ENCODE measurements at regions not wholly inside any gene's neighbourhood (a gene's known extent, or its start where the extent isn't known, plus 50 kb on each side); places are given as distances from the start of the nearest gene placed in this dataset.

DNA sequence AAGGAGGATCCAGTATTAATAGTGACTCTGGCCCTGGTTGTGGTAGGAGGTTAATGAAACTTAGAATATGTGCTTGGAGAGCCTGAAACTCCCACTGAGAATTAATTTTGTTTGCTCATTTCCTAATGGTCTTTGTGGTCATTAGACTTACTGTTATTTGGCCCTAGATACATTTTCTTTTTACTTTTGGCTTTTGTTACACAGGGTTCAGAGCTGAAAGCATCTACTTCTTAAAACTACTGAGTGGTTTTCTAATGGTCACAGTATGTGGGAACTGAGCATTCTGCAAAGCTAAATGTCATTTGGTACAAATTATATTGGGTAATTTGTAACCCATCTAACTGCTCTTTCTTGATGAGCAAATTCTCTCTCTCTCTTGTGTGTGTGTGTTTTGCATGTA is 433.4 kb upstream of the IL12A start:
- H3K79me2 ChIP-seq (ENCODE audit: low read depth): no peaks in the 10 kb centered on the region
- H3K9me3 Mint-ChIP-seq: no peaks in the 10 kb centered on the region
- no peak overlapping the region for H2AFZ ChIP-seq (replicated peaks)
- no peaks in the 10 kb centered on the region for H3K36me3 ChIP-seq
- H3K9me3 ChIP-seq (ENCODE audit: low read depth): no peaks in the 10 kb centered on the region
- peaks cover 5% of the 10 kb centered on the region for H3K4me1 ChIP-seq
- no peak overlapping the region for H3K4me2 ChIP-seq
- peaks cover 2% of the 10 kb centered on the region for H3F3A ChIP-seq (ENCODE audit: low read depth)
- H4K20me1 ChIP-seq (ENCODE audit: low read depth): no peaks in the 10 kb centered on the region
- H3K27me3 Mint-ChIP-seq (ENCODE audit: insufficient read depth, low read depth): peaks cover 2% of the 10 kb centered on the region
- H3K36me3 Mint-ChIP-seq: no peaks in the 10 kb centered on the region
- no peak overlapping the region for H3K4me3 ChIP-seq
- TF ChIP-seq EZH2 (IDR thresholded peaks at IDR 0.05) (no peak), EZH2phosphoT487 (IDR thresholded peaks at IDR 0.05) (no peak)
- H3K27me3 ChIP-seq: peaks cover 28% of the 10 kb centered on the region
- no peak overlapping the region for H3K9ac ChIP-seq
- H3K4me1 Mint-ChIP-seq: peaks cover 13% of the 10 kb centered on the region
- no peak for DNase-seq (ENCODE audit: low spot score)
- H3K4me3 Mint-ChIP-seq: no peak overlapping the region
- H3K27ac Mint-ChIP-seq: no peak overlapping the region
- no peak overlapping the region for H3K27ac ChIP-seq

DNA sequence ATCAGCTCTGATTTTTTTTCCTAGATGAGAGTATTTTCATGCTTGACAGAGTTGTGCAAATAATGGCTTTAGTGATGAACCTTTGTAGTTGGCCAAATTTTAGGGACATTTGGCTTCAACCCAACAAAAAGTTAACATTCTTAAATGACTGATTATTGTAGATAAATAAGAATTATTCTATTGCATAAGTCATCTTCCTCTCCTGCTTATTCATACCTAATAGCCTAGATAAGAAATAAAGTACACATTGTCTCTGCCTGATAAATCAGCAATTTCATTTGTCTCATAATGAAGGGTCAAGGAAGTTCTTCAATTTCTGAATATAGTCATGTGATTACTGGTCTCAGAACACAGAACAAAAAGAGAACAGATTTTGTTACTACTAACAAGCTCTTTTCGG is 428.9 kb upstream of the IL12A start:
- no peaks in the 10 kb centered on the region for H4K20me1 ChIP-seq (ENCODE audit: low read depth)
- Mint-ChIP-seq H3K27ac (no peak overlapping the region), H3K27me3 (ENCODE audit: insufficient read depth, low read depth) (peaks cover 6% of the 10 kb centered on the region), H3K4me1 (peaks cover 30% of the 10 kb centered on the region), H3K4me3 (no peak overlapping the region), H3K36me3 (no peaks in the 10 kb centered on the region), H3K9me3 (no peaks in the 10 kb centered on the region)
- no peak overlapping the region for H3K27ac ChIP-seq
- peaks cover 8% of the 10 kb centered on the region for H3F3A ChIP-seq (ENCODE audit: low read depth)
- H3K4me2 ChIP-seq: peak overlapping the region; percentile 65
- no peaks in the 10 kb centered on the region for H3K9me3 ChIP-seq (ENCODE audit: low read depth)
- H3K9ac ChIP-seq: no peak overlapping the region
- peaks cover 36% of the 10 kb centered on the region for H3K27me3 ChIP-seq
- H3K4me1 ChIP-seq: peaks cover 21% of the 10 kb centered on the region
- H3K36me3 ChIP-seq: no peaks in the 10 kb centered on the region
- no peaks in the 10 kb centered on the region for H3K79me2 ChIP-seq (ENCODE audit: low read depth)
- DNase-seq (ENCODE audit: low spot score): no peak
- no peak overlapping the region for H2AFZ ChIP-seq (replicated peaks)
- TF ChIP-seq, protein P1, sequence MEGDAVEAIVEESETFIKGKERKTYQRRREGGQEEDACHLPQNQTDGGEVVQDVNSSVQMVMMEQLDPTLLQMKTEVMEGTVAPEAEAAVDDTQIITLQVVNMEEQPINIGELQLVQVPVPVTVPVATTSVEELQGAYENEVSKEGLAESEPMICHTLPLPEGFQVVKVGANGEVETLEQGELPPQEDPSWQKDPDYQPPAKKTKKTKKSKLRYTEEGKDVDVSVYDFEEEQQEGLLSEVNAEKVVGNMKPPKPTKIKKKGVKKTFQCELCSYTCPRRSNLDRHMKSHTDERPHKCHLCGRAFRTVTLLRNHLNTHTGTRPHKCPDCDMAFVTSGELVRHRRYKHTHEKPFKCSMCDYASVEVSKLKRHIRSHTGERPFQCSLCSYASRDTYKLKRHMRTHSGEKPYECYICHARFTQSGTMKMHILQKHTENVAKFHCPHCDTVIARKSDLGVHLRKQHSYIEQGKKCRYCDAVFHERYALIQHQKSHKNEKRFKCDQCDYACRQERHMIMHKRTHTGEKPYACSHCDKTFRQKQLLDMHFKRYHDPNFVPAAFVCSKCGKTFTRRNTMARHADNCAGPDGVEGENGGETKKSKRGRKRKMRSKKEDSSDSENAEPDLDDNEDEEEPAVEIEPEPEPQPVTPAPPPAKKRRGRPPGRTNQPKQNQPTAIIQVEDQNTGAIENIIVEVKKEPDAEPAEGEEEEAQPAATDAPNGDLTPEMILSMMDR (IDR thresholded peaks at IDR 0.05): no peak
- TF ChIP-seq EZH2 (IDR thresholded peaks at IDR 0.05): no peak
- no peak for TF ChIP-seq EZH2phosphoT487 (IDR thresholded peaks at IDR 0.05)
- H3K4me3 ChIP-seq: no peak overlapping the region

DNA sequence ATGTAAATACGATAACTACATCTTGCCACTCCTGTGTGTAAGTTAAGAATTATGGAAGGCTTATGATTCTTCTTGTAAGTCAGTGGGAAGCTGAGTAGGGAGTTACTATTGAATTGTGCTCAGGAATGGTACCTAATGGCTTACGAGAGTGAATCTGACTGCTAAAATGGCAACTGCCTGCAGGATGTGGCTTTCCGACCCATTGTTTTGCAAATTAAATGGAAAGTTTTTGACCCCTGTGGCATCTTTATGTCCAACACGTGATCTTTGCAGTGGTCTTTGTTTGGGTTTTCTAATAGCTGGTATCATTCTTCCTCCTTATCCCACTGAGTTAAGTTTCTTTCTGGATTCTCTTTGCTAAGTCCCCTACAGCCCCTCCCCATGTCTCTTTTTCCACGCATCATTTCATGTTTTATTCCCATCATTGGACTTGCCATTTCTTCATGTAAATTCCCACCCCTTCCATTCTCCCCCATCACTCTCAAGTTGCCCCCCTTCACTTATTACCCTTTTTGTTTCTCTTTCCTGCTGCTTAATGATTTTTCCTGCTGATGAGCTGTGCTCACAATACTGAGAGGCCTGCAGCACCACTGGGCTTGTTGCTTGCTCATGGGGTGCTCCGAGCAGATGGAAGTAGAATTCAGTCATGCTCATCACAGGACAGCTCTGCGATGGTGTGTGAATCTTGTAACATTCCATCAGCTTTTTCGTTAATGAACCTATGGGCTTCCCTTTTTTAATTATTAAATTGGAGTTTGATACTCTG is 428.2 kb upstream of the IL12A start:
- H3K27me3 Mint-ChIP-seq (ENCODE audit: insufficient read depth, low read depth): peaks cover 6% of the 10 kb centered on the region
- H3K9me3 Mint-ChIP-seq: no peaks in the 10 kb centered on the region

More for the DNA sequence above, 428.2 kb upstream of the IL12A start:
- Mint-ChIP-seq H3K36me3 (no peaks in the 10 kb centered on the region), H3K4me1 (peaks cover 30% of the 10 kb centered on the region), H3K27ac (peak overlapping the region; percentile 68), H3K4me3 (peak overlapping the region; percentile 46)
- peaks cover 21% of the 10 kb centered on the region for H3K4me1 ChIP-seq
- peak overlapping the region; percentile 24 for H2AFZ ChIP-seq (replicated peaks)
- peak overlapping the region; percentile 65 for H3K4me2 ChIP-seq
- peaks cover 8% of the 10 kb centered on the region for H3F3A ChIP-seq (ENCODE audit: low read depth)
- peak overlapping the region; percentile 14 for H3K4me3 ChIP-seq
- peaks cover 36% of the 10 kb centered on the region for H3K27me3 ChIP-seq
- no peaks in the 10 kb centered on the region for H4K20me1 ChIP-seq (ENCODE audit: low read depth)
- H3K27ac ChIP-seq: no peak overlapping the region
- H3K36me3 ChIP-seq: no peaks in the 10 kb centered on the region
- H3K79me2 ChIP-seq (ENCODE audit: low read depth): no peaks in the 10 kb centered on the region
- no peaks in the 10 kb centered on the region for H3K9me3 ChIP-seq (ENCODE audit: low read depth)
- TF ChIP-seq EZH2phosphoT487 (IDR thresholded peaks at IDR 0.05): peak; percentile 50
- TF ChIP-seq, protein P1 (IDR thresholded peaks at IDR 0.05): no peak
- no peak for TF ChIP-seq EZH2 (IDR thresholded peaks at IDR 0.05)
- H3K9ac ChIP-seq: no peak overlapping the region
- DNase-seq (ENCODE audit: low spot score): peak; percentile 49
